GM12874 (cell line): ENCODE measurements at regions not wholly inside any gene's neighbourhood (a gene's known extent, or its start where the extent isn't known, plus 50 kb on each side); places are given as distances from the start of the nearest gene placed in this dataset.

Experiments used
- TF ChIP-seq, protein P1 (sequence below): IDR thresholded peaks from 2 replicates; pipeline ENCODE4 v1.5.1; 2011; ENCODE audit warnings: low read depth, mild to moderate bottlenecking, control low read depth, low read length, moderate library complexity; ENCODE audit not compliant: insufficient read depth

DNA sequence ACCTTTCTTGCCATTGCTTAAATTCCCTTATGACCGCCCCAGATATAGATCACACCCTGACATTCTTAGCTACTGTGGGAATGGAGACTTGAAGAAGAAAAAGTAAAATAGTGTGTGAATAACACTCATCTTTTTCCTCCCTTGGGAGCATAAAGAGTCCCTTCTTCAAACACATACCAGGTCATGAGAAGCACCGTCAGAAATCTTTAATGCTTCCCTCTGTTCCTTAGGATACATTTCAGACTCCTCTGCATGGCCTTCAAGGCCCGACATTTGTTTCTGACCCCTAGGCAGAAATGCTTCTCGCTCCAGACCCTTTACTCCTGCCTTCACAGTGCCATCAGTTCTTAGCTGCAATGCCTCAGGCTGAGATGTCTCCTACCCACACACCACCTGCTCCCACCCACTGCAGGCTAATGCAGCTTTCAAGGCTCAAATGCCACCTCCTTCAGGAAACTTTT lies 143.8 kb upstream of the IL12A start:
- TF ChIP-seq, protein P1, sequence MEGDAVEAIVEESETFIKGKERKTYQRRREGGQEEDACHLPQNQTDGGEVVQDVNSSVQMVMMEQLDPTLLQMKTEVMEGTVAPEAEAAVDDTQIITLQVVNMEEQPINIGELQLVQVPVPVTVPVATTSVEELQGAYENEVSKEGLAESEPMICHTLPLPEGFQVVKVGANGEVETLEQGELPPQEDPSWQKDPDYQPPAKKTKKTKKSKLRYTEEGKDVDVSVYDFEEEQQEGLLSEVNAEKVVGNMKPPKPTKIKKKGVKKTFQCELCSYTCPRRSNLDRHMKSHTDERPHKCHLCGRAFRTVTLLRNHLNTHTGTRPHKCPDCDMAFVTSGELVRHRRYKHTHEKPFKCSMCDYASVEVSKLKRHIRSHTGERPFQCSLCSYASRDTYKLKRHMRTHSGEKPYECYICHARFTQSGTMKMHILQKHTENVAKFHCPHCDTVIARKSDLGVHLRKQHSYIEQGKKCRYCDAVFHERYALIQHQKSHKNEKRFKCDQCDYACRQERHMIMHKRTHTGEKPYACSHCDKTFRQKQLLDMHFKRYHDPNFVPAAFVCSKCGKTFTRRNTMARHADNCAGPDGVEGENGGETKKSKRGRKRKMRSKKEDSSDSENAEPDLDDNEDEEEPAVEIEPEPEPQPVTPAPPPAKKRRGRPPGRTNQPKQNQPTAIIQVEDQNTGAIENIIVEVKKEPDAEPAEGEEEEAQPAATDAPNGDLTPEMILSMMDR = no peak

DNA sequence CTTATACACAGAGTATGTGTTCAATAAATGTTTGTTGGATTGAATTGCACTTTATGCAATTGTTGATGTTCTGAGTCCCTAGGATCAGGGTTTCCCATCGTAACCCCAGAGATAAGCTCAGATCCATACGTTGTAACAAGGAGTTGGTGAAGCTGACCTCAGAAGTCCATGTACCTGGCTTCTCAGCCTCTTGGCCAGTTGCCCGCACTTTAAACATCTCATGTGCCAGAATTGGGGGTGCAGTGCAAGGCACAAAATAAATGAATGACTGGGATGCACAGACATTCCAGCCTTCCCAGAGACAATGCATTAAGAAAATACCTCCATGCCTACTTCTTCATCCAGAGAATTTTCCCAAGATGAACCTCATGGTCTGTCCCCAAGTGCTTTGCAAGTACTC lies 142.9 kb upstream of the IL12A start:
- TF ChIP-seq, protein P1 = no peak

DNA sequence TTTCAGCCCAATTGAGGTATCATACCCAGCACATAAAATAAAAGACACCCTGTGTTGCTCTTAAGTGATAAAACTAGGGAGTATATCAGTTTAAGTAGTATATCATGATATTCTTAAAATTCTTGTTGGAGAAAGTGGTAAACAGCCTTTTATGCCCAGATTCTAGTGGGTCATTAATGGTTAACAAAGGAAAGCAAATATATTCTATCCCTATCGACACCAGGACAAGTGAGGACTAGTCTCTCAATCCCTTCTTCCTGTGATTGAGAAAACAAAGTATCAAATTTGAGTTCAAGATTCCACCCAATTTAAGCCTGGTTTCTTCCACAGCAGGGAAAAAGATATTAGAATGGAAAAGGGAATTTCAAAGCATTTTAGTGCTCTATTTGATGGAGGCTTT lies 142.4 kb upstream of the IL12A start:
- TF ChIP-seq, protein P1 = no peak

DNA sequence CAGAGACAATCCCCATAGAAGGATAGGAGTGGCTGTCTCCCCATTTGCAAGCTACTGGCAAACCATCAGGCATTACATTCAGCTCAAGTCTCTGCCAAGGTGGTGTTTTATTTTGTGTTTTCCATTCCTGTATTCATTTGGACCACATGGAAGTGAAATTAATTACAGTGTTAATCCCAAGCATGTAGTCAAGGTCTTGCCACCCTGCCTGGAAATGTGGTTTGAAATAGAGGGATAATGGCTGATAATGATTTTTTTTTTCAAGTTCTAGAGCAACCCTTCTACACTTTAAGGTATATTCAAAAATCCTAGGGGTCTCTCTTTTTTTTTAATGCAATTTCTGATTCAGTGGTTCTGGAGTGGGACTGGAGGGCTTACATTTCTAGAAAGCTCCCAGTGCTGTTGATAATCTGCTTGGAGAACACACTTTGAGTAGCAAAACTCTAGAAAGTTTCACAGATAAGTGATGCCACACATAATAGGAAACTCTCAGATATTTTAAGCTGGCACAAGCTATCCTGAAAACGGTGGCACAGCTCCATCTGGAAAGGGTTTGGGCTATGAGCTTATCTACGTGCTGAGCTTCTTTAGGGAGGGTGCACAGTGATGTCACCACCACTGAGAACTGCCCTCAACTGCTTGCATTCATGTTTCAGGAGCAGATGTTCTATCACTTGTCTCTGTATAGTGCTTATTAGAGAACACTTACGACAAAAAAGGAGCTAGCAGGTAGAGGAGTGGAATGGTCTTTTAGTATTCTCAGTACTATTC lies 140.1 kb upstream of the IL12A start:
- TF ChIP-seq, protein P1 = no peak

DNA sequence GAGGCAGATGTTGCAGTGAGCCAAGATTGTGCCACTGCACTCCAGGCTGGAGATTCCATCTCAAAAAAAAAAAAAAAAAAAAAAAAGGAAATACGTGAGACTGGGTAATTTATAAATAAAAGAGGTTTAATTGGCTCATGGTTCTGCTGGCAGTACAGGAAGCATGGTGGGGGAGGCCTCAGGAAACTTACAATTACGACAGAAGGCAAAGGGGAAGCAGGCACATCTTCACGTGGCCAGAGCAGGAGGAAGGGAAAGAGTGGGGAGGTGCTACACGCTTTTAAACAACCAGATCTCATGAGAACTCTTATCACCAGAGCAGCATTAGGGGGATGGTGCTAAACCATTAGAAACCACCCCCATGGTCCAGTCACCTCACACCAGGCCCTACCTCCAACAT lies 138.2 kb upstream of the IL12A start:
- TF ChIP-seq, protein P1 = no peak

DNA sequence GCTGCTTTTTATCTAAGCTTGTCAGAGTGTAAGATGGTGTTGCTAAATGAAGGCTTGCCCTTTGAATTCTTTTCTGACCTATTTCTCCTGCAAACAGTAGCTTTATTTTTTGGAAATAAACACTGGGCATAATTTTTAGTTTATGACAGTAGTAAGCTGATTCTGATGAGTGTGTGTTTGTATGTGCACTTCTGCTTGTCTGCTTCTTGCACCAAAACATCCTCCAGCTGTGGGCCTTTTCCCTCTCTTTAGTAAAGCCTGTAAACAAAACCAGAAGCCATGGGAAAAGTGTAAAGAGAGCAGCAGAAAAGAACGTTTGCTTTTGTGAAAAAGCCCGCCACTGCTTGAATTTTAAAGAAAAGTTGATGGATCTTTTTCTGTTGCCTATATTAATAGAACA lies 136.4 kb upstream of the IL12A start:
- TF ChIP-seq, protein P1 = no peak

DNA sequence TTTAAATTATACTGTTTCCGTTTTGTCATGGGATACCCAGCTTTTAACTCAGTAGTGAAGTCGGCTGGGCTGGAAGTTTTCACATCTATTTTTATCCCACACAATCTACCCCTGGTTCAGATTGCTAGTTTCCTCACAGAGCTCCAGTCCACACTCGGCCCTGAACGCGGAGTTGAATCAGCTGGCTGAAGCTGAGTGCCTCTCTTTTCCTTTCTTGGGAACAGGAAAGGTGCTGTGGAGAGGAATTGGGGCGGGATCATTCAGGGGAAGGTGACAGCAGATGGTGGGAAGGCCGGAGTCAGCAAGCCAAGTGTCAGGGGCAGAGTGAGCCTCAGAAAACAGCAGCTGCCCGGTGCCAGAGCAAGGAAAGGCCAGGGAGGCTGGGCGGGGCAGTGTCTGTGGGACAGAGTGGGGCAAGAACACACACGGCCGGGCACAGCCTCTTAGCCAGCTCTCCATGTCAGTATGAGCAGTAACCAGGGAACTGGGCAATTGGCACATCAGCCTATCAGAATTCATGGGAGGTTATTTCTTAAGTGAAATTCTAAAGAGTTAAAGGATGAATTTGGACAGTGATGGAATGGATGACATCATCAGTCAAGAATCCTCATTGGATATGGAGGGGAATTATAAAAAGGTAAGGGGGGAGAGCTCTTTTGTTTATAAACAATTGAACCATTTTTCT lies 135.7 kb upstream of the IL12A start:
- TF ChIP-seq, protein P1 = no peak
